ENCODE measurements at regions not wholly inside any gene's neighbourhood (a gene's known extent, or its start where the extent isn't known, plus 50 kb on each side); places are given as distances from the start of the nearest gene placed in this dataset.

DNA sequence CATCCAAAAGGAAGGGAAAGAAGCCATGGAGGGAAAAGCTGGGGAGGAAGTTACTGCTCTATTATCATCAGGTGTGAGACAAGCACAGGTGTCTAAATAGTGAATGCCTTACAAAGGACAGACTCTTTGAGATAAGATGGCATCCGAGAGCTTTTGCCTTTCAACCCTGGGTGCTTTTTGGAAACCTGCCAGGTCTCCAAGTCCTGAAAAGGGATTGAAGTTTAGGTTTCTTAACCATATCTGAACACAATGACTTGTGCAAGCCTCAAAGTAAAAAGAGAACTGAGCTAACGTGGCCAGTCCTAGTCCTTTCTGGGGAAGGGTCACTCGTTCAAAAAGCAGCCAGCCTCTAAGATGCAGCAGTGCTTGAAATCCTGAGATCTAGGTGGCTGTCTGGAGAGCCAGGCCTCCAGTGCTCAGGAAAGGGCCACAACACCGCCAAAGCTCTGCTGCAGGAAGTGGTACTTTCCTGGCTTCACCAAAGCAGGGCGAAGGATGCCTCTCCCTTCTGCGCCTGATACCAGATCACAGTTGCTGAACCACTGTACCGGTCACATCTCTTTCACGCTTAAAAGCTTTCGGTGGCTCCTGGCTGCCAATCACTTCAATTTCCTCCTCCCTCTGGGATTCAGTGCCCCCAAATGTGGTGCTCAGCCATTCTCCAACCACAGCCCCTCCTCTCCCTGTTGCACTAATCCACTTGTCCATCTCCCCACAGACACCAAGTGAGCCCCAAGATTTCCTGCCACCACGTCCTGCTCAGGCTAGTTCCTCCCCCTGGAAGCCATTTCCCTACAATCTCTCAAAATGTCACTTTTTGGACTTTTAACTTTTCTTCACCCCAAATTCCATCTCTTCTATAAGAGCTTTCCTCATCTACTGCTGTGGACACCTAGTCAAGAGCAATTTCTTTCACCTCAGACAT, 104.1 kb upstream of the LPP start:
- Mint-ChIP-seq H3K9me3 (no peaks in the 10 kb centered on the region), H3K36me3 (no peaks in the 10 kb centered on the region), H3K4me3 (peak overlapping the region in 1 of 2 donors; percentile 38), H3K27ac (peak overlapping the region; percentile 52), H3K4me1 (peaks cover 11 to 17% of the 10 kb centered on the region in 2 donors), H3K27me3 (peaks cover 0 to 5% of the 10 kb centered on the region in 2 donors)
- DNase-seq: peak; percentile 10
- peak; percentile 71 to 88 for ATAC-seq (replicated peaks)

DNA sequence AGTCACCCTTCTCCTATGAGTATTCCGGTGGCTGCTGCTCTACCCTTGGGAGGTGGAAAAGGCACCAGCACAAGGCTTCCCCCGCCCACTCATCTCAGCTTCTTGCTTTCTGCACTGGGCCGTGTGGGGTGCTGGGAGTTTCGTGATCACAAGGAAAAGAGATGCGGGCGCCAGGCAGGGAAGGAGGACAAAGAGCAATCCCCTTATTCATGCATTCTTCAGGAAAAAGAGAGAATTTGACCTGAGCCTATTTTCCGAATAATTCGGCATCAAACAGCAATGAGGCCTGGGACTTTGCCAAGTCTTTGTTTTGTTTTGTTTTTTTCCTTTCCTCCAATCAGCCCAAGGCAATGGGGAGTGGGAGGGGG, 102.2 kb upstream of the LPP start:
- no peak for ATAC-seq (replicated peaks)
- Mint-ChIP-seq H3K27me3 (peaks cover 0 to 5% of the 10 kb centered on the region in 2 donors), H3K27ac (no peak overlapping the region), H3K4me1 (peaks cover 11 to 17% of the 10 kb centered on the region in 2 donors), H3K9me3 (no peaks in the 10 kb centered on the region), H3K36me3 (no peaks in the 10 kb centered on the region), H3K4me3 (no peak overlapping the region)
- no peak for DNase-seq

DNA sequence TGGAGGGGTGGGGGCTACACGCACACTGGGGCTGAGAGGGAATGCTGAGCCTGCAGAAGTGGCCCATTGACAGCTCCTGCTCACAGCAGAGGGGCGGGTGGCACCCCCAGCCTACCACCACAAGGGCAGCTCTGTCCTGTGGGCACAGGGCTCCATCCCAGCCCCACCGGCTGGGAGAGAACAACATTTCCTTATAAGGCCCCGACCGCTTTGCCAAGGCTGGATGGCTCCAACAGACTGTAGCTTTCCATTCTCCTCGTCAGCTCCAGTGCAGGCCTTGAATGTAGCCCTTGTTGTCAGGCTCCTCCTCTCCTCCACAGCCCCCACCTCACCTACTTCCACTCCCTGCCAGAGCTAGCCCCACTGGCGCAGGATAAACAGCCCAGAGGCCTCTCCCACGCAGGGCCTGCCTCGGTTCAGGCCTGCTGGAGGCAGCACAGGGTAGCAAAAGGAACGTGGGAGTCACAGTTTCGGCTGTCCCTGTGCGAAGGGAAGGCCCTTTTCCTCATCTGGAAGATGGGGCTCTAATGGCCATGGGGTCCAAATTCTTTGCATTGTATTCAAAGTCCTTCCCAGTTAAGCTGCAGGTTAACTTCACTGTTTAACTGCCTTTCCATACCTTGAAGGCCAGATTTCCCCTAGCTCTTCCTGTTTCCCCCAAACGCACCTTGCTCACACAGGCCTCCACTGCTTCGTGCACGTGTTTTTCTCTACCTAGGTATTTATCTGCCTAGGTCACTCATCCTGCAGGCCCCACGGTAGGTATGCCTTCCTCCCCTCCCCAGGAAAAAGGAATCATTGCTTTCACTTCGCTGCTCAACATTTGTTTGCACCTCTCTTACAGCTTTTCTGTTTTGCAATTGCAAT, 101.6 kb upstream of the LPP start:
- peaks cover 0 to 5% of the 10 kb centered on the region in 2 donors for H3K27me3 Mint-ChIP-seq
- no peaks in the 10 kb centered on the region for H3K36me3 Mint-ChIP-seq
- no peak for DNase-seq
- no peaks in the 10 kb centered on the region for H3K9me3 Mint-ChIP-seq
- no peak overlapping the region for H3K4me3 Mint-ChIP-seq
- H3K27ac Mint-ChIP-seq: peak overlapping the region; percentile 43
- H3K4me1 Mint-ChIP-seq: peaks cover 11 to 17% of the 10 kb centered on the region in 2 donors
- no peak for ATAC-seq (replicated peaks)

DNA sequence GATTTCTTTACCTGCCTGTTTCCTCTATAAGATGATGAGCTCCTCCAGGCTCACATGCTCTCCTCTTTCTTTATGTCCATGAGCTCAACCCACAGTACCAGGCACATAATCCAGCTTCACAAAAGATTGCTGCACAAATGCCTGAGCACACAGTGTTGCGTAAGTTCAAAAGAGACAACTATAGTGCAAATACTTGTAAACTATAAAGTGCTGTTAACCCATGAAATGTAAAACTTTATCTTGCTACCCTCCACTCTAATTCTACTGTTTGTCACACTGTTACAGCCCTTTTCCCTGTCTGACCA, 101.0 kb upstream of the LPP start:
- H3K27me3 Mint-ChIP-seq: peaks cover 0 to 5% of the 10 kb centered on the region in 2 donors
- no peaks in the 10 kb centered on the region for H3K9me3 Mint-ChIP-seq
- no peaks in the 10 kb centered on the region for H3K36me3 Mint-ChIP-seq
- no peak overlapping the region for H3K4me3 Mint-ChIP-seq
- DNase-seq (no peak), ATAC-seq (replicated peaks) (no peak)
- H3K27ac Mint-ChIP-seq: peak overlapping the region; percentile 25
- peaks cover 11 to 17% of the 10 kb centered on the region in 2 donors for H3K4me1 Mint-ChIP-seq

DNA sequence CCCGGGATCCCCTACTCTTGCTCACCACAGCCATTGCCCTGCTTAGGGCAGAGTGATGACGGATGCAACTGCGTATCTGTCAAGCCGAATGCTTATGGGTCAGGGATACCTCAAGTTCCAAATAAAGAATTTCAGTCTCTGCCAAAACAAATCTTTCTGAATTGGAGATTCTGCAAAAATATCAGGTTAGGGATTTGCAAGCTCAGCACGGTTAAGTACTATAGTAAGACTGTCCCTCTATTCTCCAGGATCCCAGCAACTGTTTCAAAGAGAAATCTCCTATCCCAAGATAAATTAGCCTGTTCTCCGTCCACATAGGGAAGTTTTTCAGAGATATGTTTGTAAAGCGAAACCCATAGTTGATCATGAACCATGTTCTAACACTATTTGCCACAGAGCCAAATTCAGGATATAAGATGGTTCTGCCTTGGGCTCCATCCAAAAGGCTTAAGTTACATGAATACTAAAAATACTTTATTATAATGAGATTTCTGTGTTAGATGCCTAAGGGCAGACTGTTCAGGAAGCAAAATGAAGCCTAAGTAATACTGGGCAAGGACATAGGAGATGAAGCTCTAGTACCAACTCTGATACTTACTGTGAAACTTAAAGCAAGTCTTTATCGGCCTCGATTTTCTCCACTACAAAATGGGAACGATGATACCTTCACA, 100.1 kb upstream of the LPP start:
- H3K27me3 Mint-ChIP-seq: peaks cover 0 to 5% of the 10 kb centered on the region in 2 donors
- peaks cover 11 to 17% of the 10 kb centered on the region in 2 donors for H3K4me1 Mint-ChIP-seq
- H3K27ac Mint-ChIP-seq: no peak overlapping the region
- H3K36me3 Mint-ChIP-seq: no peaks in the 10 kb centered on the region
- DNase-seq (no peak), ATAC-seq (replicated peaks) (no peak)
- no peaks in the 10 kb centered on the region for H3K9me3 Mint-ChIP-seq
- H3K4me3 Mint-ChIP-seq: no peak overlapping the region

DNA sequence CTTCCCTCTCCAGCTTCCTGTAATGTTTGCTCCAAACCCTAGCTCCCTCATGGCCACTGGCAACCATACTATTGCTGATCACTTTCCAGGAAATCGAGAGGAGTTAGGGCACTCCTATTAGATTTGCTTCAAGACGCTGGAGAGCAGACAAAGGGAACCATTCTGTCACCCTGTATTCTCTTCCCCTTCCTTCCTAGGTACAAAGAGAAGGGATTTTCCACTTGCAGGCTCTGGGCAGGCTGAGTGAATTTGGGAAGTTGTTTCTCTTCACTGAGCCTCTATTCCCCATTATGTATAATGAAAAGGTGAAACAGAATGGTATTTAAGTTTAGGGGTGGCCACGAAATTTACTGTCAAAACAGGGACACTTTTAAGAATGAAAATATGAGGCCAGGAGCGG, 99.4 kb upstream of the LPP start:
- no peaks in the 10 kb centered on the region for H3K9me3 Mint-ChIP-seq
- peaks cover 11 to 12% of the 10 kb centered on the region in 2 donors for H3K4me1 Mint-ChIP-seq
- no peak overlapping the region for H3K27ac Mint-ChIP-seq
- H3K4me3 Mint-ChIP-seq: no peak overlapping the region
- H3K36me3 Mint-ChIP-seq: no peaks in the 10 kb centered on the region
- ATAC-seq (replicated peaks): no peak
- H3K27me3 Mint-ChIP-seq: peaks cover 0 to 5% of the 10 kb centered on the region in 2 donors
- DNase-seq: no peak

DNA sequence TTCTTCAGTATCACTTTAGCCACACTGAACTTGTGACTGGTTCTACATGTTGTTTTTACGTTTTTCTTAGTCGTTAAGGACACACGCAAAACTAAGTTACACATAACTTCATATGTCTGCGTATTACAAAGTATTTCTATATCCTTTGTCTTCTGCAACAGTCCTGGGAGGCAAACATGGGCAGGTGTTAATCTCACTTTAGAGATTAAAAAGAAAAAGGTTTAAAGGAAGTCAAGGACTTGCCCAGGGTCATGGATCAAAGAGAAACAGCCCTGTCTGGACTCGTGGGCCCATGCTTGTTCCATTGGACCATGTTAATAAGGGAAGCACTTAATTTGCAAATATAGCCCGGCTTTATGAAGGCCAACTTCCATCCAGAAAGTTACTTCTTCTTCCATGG, 98.6 kb upstream of the LPP start:
- Mint-ChIP-seq H3K4me3 (no peak overlapping the region), H3K9me3 (no peaks in the 10 kb centered on the region), H3K36me3 (no peaks in the 10 kb centered on the region), H3K4me1 (peaks cover 8% of the 10 kb centered on the region in 2 donors), H3K27ac (no peak overlapping the region), H3K27me3 (peaks cover 0 to under 1% of the 10 kb centered on the region in 2 donors)
- no peak for ATAC-seq (replicated peaks)
- DNase-seq: no peak

DNA sequence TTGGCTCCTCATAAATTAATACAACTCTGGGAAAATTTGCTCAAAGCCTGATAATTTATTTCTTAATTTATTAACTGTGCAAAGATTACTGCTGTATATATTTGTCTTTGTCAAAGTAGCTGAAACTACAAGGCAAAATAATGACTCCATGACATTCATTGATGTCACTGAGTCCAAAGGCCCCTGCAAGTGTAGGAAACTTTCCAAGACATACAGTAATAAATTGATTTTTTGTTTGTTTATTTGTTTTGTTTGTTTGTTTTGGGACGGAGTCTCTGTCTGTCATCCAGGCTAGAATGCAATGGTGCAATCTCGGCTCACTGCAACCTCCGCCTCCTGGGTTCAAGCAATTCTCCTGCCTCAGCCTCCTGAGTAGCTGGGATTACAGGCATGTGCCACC, 96.8 kb upstream of the LPP start:
- no peaks in the 10 kb centered on the region for H3K9me3 Mint-ChIP-seq
- H3K27me3 Mint-ChIP-seq: no peaks in the 10 kb centered on the region
- H3K27ac Mint-ChIP-seq: no peak overlapping the region
- DNase-seq (no peak), ATAC-seq (replicated peaks) (no peak)
- no peaks in the 10 kb centered on the region for H3K36me3 Mint-ChIP-seq
- no peak overlapping the region for H3K4me3 Mint-ChIP-seq
- H3K4me1 Mint-ChIP-seq: peaks cover 8 to 13% of the 10 kb centered on the region in 2 donors

DNA sequence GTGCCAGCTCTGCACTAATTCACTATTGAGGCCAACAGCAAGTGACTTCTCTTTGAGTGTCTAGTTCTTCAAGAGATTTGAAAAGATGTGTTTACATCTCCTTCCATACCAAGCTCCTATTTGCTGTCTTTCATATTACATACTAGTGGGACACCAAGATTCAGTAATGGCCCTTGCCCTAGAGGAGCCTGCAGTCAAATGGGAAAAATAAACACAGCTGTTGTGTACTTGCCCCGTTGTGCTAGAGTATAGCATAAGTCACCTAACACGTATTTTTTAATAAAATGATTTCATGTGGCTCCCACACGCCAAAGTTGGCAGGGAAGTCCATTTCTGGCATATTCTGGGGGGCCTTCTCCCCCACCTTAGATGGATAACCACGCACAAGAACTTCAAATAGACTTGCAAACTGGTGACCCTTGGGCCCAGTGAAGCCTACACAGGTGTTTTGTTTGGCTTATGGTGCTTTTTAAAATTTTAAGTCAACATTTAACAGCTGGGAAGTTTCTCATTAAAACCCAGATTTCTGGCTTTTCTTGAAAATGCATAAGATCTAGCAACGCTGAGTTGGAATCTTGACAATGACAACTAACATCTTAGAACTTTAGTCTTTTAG, 95.3 kb upstream of the LPP start:
- H3K9me3 Mint-ChIP-seq: no peaks in the 10 kb centered on the region
- no peak for ATAC-seq (replicated peaks)
- H3K27ac Mint-ChIP-seq: no peak overlapping the region
- H3K4me1 Mint-ChIP-seq: peaks cover 6 to 13% of the 10 kb centered on the region in 2 donors
- H3K36me3 Mint-ChIP-seq: no peaks in the 10 kb centered on the region
- H3K27me3 Mint-ChIP-seq: no peaks in the 10 kb centered on the region
- no peak overlapping the region for H3K4me3 Mint-ChIP-seq
- no peak for DNase-seq

DNA sequence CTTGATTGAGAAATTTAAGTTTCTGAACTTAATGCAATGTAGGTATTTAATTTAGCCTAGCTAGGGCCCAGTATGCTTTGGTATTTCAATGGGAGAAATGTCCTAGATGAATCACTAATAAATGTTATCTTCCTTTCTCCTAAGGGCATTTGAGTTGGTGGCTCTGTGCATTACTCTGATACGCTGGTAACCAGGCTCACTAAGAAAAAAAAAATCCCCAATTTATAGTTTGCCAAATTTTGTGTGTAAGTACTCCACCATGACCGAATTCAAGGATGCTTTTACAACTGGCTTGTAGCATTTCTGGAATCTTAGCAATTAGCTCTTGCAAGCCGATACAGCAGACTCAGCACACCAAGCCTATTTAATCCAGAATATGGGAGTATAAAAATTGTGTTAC, 94.6 kb upstream of the LPP start:
- Mint-ChIP-seq H3K27me3 (no peaks in the 10 kb centered on the region), H3K9me3 (no peaks in the 10 kb centered on the region), H3K27ac (no peak overlapping the region), H3K4me3 (no peak overlapping the region), H3K4me1 (peaks cover 6 to 13% of the 10 kb centered on the region in 2 donors), H3K36me3 (no peaks in the 10 kb centered on the region)
- ATAC-seq (replicated peaks) (no peak), DNase-seq (no peak)

DNA sequence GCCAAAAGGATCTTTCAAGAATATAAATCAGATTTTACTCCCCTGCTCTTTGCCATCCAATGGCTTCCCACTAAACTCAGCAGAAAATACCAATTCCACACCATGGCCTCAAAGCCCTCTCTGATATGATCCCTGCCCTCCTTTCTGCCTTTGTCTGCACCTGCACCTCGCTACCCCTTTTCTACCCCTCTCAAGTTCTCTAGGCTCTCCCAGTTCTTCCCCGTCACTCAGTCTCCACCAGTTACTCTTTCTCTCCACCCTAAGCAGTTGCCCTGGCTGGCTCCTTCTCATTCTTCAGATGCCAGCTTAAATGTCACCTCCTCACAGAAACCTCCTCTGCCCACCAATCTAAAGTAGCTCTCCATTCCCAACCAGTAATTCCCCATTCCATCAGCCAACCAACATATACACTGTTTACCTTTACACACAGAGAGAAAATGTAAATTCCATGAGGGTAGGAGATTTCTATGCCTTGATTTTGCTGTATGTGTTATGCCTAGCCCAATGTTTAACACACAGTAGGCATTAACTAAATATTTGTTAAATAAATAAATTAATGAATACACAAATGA, 93.6 kb upstream of the LPP start:
- no peaks in the 10 kb centered on the region for H3K36me3 Mint-ChIP-seq
- peaks cover 6 to 13% of the 10 kb centered on the region in 2 donors for H3K4me1 Mint-ChIP-seq
- no peak for ATAC-seq (replicated peaks)
- H3K27me3 Mint-ChIP-seq: no peaks in the 10 kb centered on the region
- H3K4me3 Mint-ChIP-seq: no peak overlapping the region
- H3K27ac Mint-ChIP-seq: no peak overlapping the region
- no peak for DNase-seq
- H3K9me3 Mint-ChIP-seq: no peaks in the 10 kb centered on the region

DNA sequence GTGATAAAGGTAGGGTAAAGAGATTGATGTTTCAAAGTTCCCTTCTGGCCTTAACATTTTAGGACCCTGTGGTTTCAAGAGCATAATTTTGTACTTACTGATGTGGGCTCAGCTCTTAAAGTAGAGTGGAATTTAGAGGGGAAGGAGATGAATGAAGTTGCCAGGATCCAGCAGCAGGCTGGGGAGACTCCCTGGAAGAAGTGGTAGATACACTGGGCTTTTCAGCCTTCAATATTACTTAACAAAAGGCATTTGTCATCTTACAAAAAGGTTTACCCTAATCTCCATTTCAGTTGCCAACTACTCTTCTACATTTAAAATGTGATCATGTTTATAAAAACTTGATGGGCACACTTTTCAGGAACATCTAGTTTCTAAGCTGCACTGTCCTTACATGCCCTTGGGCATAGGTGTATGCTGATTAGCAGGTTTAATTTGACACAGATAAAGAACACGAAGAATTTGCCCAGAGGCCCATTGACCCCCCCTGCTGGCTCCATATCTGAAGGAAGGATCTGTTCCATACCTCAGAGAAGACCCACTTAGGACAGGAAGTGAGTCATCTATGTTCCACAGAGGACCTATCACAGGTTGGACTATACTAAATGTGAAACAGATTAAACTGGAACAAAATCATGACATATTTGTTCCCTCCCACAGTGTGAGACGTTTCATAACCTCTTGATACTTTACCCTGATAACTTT, 93.0 kb upstream of the LPP start:
- no peaks in the 10 kb centered on the region for H3K27me3 Mint-ChIP-seq
- peak; percentile 30 for DNase-seq
- H3K36me3 Mint-ChIP-seq: no peaks in the 10 kb centered on the region
- no peaks in the 10 kb centered on the region for H3K9me3 Mint-ChIP-seq
- ATAC-seq (replicated peaks): peak; percentile 100
- peak overlapping the region; percentile 63 for H3K27ac Mint-ChIP-seq
- H3K4me3 Mint-ChIP-seq: peak overlapping the region; percentile 44 to 47
- peaks cover 6 to 13% of the 10 kb centered on the region in 2 donors for H3K4me1 Mint-ChIP-seq

DNA sequence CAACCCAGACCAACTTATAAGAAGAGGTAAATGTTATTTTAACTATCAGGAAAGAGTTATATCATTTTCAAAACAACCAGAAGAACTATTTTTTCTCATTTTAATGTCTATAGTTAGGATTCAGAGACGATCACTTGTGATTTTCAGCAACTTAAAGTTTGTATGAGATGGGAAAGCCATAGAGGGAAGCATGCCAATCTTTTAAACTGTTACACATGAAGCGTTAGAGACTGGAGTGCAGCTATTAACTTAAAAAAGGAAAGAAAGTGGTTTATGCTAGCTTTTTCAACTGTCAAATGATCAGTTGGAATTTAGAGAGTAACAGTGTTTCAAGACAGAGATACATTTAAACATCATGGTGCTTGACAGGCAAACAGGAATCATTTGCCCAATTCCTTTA, 91.7 kb upstream of the LPP start:
- ATAC-seq (replicated peaks): no peak
- H3K27ac Mint-ChIP-seq: peak overlapping the region; percentile 20

More for the DNA sequence above, 91.7 kb upstream of the LPP start:
- H3K9me3 Mint-ChIP-seq: no peaks in the 10 kb centered on the region
- no peaks in the 10 kb centered on the region for H3K36me3 Mint-ChIP-seq
- H3K4me3 Mint-ChIP-seq: no peak overlapping the region
- no peaks in the 10 kb centered on the region for H3K27me3 Mint-ChIP-seq
- peaks cover 6 to 13% of the 10 kb centered on the region in 2 donors for H3K4me1 Mint-ChIP-seq
- DNase-seq: no peak
